ENCODE measurements at regions not wholly inside any gene's neighbourhood (a gene's known extent, or its start where the extent isn't known, plus 50 kb on each side); places are given as distances from the start of the nearest gene placed in this dataset.

DNA sequence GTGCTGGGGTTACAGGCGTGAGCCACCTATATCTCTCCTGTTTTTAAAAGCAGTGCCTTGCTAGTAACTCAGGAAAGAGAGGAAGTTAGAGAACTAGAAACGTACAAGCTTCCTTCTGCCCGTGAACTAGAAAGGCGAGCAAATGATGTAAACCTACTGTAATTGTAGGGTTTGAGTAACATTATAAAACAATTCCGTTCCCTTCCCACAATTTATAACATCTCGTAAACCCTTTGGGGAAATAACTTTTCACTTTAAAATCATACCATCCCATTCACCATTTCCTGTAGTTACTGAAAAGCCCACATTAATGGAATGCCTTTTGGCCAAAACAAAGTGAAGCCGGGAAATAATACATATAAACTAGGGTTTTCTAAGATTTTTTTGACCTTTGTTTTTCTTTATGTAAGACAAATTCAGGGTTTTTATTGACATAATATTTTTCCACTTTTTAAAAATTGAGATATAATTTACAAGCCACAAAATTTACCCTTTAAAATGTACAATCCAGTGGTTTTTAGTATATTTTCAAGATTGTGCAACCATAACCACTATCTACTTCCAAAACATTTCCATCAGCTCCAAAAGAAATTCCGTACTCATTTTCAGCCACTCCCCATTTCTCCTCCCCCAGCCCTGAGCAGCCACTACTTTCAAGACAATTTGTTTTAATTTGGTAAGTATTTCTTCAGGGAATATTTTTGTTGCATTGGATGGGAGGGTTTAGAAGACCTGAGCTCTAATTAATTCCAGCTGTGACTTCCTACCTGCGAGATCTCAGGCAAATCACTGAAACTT lies 175.1 kb upstream of the PDE10A start:
- H3K27ac Mint-ChIP-seq, result no peak overlapping the region

More for the DNA sequence above, 175.1 kb upstream of the PDE10A start:
- H3K4me1 ChIP-seq (ENCODE audit: insufficient read depth), result peaks cover 27% of the 10 kb centered on the region
- H3K4me3 ChIP-seq, result no peak overlapping the region
- no peaks in the 10 kb centered on the region for H3F3A ChIP-seq (replicated peaks; ENCODE audit: low read depth)
- H2AFZ ChIP-seq, result no peak overlapping the region
- H3K36me3 ChIP-seq (ENCODE audit: insufficient read depth), result no peaks in the 10 kb centered on the region
- no peaks in the 10 kb centered on the region for H3K36me3 Mint-ChIP-seq (ENCODE audit: low read depth)
- no peak overlapping the region for H3K27ac ChIP-seq (ENCODE audit: low read depth)
- H3K27me3 Mint-ChIP-seq (ENCODE audit: insufficient read depth, low read depth, poor library complexity), result peaks cover 5% of the 10 kb centered on the region
- peaks cover 4% of the 10 kb centered on the region; the same call in 1 of the 3 replicates for H3K9me3 Mint-ChIP-seq
- DNase-seq (ENCODE audit: low spot score) (no peak), ATAC-seq (no peak)
- no peak overlapping the region for H3K4me3 Mint-ChIP-seq
- no peaks in the 10 kb centered on the region for H3K27me3 ChIP-seq (ENCODE audit: insufficient read depth)
- H3K4me2 ChIP-seq, result no peak overlapping the region
- TF ChIP-seq ZNF114 (CRISPR knock-in tag; IDR thresholded peaks at IDR 0.05) (no peak), ZNF331 (CRISPR knock-in tag; IDR thresholded peaks at IDR 0.05; ENCODE audit: low read depth) (no peak), EZH2phosphoT487 (IDR thresholded peaks at IDR 0.05; ENCODE audit: unreplicated experiment) (no peak), CREB1 (CRISPR knock-in tag; IDR thresholded peaks at IDR 0.05; ENCODE audit: low read depth) (no peak), JUNB (IDR thresholded peaks at IDR 0.05; ENCODE audit: unreplicated experiment) (no peak), REST (IDR thresholded peaks at IDR 0.05; ENCODE audit: unreplicated experiment) (no peak), EZH2 (IDR thresholded peaks at IDR 0.05; ENCODE audit: low read depth, unreplicated experiment) (no peak), NANOG (IDR thresholded peaks at IDR 0.05; ENCODE audit: borderline replicate concordance) (no peak)
- TF ChIP-seq, protein P1, sequence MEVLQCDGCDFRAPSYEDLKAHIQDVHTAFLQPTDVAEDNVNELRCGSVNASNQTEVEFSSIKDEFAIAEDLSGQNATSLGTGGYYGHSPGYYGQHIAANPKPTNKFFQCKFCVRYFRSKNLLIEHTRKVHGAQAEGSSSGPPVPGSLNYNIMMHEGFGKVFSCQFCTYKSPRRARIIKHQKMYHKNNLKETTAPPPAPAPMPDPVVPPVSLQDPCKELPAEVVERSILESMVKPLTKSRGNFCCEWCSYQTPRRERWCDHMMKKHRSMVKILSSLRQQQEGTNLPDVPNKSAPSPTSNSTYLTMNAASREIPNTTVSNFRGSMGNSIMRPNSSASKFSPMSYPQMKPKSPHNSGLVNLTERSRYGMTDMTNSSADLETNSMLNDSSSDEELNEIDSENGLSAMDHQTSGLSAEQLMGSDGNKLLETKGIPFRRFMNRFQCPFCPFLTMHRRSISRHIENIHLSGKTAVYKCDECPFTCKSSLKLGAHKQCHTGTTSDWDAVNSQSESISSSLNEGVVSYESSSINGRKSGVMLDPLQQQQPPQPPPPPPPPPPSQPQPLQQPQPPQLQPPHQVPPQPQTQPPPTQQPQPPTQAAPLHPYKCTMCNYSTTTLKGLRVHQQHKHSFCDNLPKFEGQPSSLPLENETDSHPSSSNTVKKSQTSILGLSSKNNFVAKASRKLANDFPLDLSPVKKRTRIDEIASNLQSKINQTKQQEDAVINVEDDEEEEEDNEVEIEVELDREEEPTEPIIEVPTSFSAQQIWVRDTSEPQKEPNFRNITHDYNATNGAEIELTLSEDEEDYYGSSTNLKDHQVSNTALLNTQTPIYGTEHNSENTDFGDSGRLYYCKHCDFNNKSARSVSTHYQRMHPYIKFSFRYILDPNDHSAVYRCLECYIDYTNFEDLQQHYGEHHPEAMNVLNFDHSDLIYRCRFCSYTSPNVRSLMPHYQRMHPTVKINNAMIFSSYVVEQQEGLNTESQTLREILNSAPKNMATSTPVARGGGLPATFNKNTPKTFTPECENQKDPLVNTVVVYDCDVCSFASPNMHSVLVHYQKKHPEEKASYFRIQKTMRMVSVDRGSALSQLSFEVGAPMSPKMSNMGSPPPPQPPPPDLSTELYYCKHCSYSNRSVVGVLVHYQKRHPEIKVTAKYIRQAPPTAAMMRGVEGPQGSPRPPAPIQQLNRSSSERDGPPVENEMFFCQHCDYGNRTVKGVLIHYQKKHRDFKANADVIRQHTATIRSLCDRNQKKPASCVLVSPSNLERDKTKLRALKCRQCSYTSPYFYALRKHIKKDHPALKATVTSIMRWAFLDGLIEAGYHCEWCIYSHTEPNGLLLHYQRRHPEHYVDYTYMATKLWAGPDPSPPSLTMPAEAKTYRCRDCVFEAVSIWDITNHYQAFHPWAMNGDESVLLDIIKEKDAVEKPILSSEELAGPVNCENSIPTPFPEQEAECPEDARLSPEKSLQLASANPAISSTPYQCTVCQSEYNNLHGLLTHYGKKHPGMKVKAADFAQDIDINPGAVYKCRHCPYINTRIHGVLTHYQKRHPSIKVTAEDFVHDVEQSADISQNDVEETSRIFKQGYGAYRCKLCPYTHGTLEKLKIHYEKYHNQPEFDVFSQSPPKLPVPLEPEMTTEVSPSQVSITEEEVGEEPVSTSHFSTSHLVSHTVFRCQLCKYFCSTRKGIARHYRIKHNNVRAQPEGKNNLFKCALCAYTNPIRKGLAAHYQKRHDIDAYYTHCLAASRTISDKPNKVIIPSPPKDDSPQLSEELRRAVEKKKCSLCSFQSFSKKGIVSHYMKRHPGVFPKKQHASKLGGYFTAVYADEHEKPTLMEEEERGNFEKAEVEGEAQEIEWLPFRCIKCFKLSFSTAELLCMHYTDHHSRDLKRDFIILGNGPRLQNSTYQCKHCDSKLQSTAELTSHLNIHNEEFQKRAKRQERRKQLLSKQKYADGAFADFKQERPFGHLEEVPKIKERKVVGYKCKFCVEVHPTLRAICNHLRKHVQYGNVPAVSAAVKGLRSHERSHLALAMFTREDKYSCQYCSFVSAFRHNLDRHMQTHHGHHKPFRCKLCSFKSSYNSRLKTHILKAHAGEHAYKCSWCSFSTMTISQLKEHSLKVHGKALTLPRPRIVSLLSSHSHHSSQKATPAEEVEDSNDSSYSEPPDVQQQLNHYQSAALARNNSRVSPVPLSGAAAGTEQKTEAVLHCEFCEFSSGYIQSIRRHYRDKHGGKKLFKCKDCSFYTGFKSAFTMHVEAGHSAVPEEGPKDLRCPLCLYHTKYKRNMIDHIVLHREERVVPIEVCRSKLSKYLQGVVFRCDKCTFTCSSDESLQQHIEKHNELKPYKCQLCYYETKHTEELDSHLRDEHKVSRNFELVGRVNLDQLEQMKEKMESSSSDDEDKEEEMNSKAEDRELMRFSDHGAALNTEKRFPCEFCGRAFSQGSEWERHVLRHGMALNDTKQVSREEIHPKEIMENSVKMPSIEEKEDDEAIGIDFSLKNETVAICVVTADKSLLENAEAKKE (CRISPR knock-in tag; IDR thresholded peaks at IDR 0.05), result no peak
- TF ChIP-seq, protein P2, sequence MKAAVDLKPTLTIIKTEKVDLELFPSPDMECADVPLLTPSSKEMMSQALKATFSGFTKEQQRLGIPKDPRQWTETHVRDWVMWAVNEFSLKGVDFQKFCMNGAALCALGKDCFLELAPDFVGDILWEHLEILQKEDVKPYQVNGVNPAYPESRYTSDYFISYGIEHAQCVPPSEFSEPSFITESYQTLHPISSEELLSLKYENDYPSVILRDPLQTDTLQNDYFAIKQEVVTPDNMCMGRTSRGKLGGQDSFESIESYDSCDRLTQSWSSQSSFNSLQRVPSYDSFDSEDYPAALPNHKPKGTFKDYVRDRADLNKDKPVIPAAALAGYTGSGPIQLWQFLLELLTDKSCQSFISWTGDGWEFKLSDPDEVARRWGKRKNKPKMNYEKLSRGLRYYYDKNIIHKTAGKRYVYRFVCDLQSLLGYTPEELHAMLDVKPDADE (IDR thresholded peaks at IDR 0.05), result no peak
- TF ChIP-seq, protein P3, sequence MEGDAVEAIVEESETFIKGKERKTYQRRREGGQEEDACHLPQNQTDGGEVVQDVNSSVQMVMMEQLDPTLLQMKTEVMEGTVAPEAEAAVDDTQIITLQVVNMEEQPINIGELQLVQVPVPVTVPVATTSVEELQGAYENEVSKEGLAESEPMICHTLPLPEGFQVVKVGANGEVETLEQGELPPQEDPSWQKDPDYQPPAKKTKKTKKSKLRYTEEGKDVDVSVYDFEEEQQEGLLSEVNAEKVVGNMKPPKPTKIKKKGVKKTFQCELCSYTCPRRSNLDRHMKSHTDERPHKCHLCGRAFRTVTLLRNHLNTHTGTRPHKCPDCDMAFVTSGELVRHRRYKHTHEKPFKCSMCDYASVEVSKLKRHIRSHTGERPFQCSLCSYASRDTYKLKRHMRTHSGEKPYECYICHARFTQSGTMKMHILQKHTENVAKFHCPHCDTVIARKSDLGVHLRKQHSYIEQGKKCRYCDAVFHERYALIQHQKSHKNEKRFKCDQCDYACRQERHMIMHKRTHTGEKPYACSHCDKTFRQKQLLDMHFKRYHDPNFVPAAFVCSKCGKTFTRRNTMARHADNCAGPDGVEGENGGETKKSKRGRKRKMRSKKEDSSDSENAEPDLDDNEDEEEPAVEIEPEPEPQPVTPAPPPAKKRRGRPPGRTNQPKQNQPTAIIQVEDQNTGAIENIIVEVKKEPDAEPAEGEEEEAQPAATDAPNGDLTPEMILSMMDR (conservative IDR thresholded peaks at IDR 0.05; ENCODE audit: low read depth in 2 of 2), result no peak
- no peaks in the 10 kb centered on the region; the same call in 1 of the 2 replicates for H3K9me2 ChIP-seq (ENCODE audit: insufficient read depth)
- peaks cover 27% of the 10 kb centered on the region for H3K4me1 Mint-ChIP-seq
- H3K79me2 ChIP-seq (replicated peaks; ENCODE audit: insufficient read depth), result no peaks in the 10 kb centered on the region
- H4K20me1 ChIP-seq (replicated peaks; ENCODE audit: insufficient read depth), result no peaks in the 10 kb centered on the region

All from GM23338 (cell line).